Prostate gland (tissue), 2 donors: ENCODE measurements at regions not wholly inside any gene's neighbourhood (a gene's known extent, or its start where the extent isn't known, plus 50 kb on each side); places are given as distances from the start of the nearest gene placed in this dataset.

ENCODE experiments used
- DNase-seq: peaks from one replicate; pipeline ENCODE4 v3.0.0-alpha.2; 2019; ENCODE audit warnings: low spot score
- H3K27ac ChIP-seq, 2 donors: fragments of 200-600 bp; sonication (generic); 2 replicates each; pipeline ENCODE4 v1.5.1; 2017 to 2019
- H3K27me3 ChIP-seq: fragments of 200-600 bp; sonication (generic); replicated peaks from 2 replicates; pipeline ENCODE4 v1.5.1; 2019; ENCODE audit not compliant: insufficient read depth
- H3K36me3 ChIP-seq, 2 donors: fragments of 200-600 bp; sonication (generic); 1 replicate in 1 of 2; 2 replicates in 1 of 2; pipeline versions ENCODE4 v1.5.1 to v1.8.1; 2017 to 2019
- H3K4me1 ChIP-seq: fragments of 200-600 bp; sonication (generic); replicated peaks from 2 replicates; pipeline ENCODE4 v1.5.1; 2019
- H3K4me3 ChIP-seq, 2 donors: fragments of 200-600 bp; sonication (generic); 2 replicates each; pipeline ENCODE4 v1.5.1; 2017 to 2019
- H3K9me3 ChIP-seq: fragments of 200-600 bp; sonication (generic); 2 replicates; pipeline ENCODE4 v1.5.1; 2017
- POLR2A ChIP-seq: fragments of 450-650 bp; IDR thresholded peaks from one replicate; pipeline ENCODE4 v1.6.1; 2016; ENCODE audit warnings: antibody characterized with exemption, mild to moderate bottlenecking
- POLR2AphosphoS5 ChIP-seq: sonication (generic); formaldehyde crosslinking; IDR thresholded peaks from one replicate; pipeline ENCODE4 v1.6.1; 2017; ENCODE audit warnings: antibody characterized with exemption
- WGBS: methylation state at CpG from one replicate; pipeline ENCODE4 v1.1.5; 2018; 5-methylcytosine and 5-hydroxymethylcytosine counted together
- intact Hi-C: fragments of 100-400 bp; cut with DNase I; formaldehyde crosslinking; loops from one replicate; pipeline ENCODE4 v1.14.2; 2022
- TF ChIP-seq, protein P1 (sequence below), 4 experiments: fragments of 200-600 bp in 2 of 4; fragments of 450-650 bp in 2 of 4; sonication (generic) in 2 of 4; IDR thresholded peaks; 1 replicate in 3 of 4; 2 replicates in 1 of 4; pipeline ENCODE4 v1.5.1; 2016 to 2019; ENCODE audit warnings: antibody characterized with exemption in 4 of 4, mild to moderate bottlenecking in 2 of 4, moderate library complexity in 2 of 4

DNA sequence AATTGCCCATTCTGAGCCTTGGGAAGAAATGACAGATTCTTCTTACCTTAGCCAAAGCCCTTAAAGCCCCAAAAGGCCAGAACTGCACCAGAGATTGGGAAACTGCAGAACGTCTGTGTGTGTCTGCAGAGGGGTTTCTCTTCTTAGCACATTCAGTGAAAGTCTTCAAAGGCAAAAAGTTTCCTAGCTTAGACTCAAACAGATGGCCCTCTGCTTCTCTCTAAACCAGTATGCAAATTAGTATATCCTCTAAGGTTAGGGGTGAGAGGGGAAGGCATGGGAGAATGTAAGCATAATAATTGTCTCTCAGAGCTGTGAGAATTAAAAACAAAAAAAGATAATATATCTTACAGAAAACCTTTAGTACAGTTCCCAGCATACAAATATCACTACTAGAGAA is 334.0 kb upstream of the MCTP2 start:
- Histone ChIP-seq H3K36me3 (no peaks in the 10 kb centered on the region), H3K27ac (no peak overlapping the region), H3K9me3 (no peaks in the 10 kb centered on the region), H3K4me3 (no peak overlapping the region), H3K27me3 (no peaks in the 10 kb centered on the region), H3K4me1 (no peaks in the 10 kb centered on the region)
- WGBS = 53% methylated on average over 1 of the region's 1 CpG
- TF ChIP-seq POLR2AphosphoS5 (no peak), POLR2A (no peak)
- TF ChIP-seq, protein P1, sequence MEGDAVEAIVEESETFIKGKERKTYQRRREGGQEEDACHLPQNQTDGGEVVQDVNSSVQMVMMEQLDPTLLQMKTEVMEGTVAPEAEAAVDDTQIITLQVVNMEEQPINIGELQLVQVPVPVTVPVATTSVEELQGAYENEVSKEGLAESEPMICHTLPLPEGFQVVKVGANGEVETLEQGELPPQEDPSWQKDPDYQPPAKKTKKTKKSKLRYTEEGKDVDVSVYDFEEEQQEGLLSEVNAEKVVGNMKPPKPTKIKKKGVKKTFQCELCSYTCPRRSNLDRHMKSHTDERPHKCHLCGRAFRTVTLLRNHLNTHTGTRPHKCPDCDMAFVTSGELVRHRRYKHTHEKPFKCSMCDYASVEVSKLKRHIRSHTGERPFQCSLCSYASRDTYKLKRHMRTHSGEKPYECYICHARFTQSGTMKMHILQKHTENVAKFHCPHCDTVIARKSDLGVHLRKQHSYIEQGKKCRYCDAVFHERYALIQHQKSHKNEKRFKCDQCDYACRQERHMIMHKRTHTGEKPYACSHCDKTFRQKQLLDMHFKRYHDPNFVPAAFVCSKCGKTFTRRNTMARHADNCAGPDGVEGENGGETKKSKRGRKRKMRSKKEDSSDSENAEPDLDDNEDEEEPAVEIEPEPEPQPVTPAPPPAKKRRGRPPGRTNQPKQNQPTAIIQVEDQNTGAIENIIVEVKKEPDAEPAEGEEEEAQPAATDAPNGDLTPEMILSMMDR (IDR thresholded peaks at IDR 0.05) = no peak
- intact Hi-C loops = no loop called here
- no peak for DNase-seq

DNA sequence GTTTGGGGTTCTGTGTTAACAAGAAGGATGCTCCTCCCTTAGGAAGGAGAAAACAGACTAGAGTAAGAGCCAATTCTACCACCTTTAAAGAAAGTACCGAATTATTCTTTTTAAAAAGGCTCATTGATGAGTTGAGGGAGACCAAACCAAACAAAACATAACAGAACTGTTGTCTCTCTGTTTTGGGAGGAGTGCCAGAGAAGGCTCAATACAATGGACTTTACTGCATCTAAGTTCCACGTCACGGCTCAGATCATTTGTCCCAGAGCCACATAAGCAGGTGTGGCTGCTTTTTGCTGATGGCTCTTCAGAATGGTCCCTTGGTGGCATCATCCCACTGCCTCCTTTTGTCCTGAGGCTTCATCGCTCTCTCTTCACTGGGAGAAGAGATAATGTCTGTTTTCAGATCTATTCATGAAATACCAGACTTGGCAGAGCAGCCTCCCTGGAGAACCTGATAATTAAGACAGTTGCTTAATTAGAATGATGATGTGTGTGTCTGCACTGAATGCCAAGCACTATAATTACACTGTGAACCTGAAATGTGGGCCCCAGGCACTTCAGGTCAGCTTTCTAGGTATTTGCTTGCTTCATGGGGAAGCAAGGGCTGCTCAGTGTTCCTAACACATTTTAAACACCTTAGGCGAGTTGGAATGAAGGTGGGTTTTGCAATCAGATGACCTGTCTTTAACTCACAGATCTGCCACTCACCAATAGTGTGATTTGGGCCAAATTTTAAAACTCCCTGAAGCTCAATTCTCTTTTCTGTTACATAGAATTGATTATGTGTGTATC is 335.2 kb upstream of the MCTP2 start:
- H3K27me3 ChIP-seq = no peaks in the 10 kb centered on the region
- no peak overlapping the region for H3K27ac ChIP-seq
- 63% methylated on average over 5 of the region's 5 CpGs for WGBS
- no peaks in the 10 kb centered on the region for H3K9me3 ChIP-seq
- H3K4me3 ChIP-seq = no peak overlapping the region
- intact Hi-C loops = no loop called here
- H3K4me1 ChIP-seq = no peaks in the 10 kb centered on the region
- no peaks in the 10 kb centered on the region for H3K36me3 ChIP-seq
- TF ChIP-seq, protein P1 (IDR thresholded peaks at IDR 0.05) = no peak
- TF ChIP-seq POLR2AphosphoS5 (no peak), POLR2A (no peak)
- DNase-seq = no peak

DNA sequence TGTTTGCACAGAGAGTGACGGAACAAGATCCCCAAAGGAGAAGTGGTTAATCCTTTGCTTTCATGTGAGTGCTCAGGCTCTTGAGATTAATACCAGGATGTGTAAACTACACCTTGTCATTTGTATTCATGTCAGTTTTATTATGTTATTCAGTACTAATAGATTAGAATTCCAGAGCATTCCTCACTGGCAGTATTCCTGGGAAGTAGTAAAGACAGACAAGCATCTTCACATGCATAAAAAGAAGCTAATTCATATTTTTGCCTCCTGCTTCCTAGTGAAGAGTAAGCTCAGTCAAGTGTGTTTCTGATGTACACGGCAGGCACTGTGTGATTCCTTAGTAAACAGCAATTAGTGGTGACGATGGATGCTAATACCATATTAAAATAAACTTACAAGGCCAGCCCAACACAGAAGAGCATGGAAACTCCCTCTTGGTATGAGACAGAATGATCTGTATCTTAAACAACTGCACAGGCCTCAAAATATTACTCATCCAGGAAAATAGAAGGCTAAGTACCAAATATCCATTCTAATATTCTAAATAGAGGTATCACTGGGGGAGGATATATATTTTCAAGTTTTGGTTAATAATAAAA is 336.8 kb upstream of the MCTP2 start:
- intact Hi-C loops = no loop called here
- WGBS = 74% methylated on average over 3 of the region's 3 CpGs

DNA sequence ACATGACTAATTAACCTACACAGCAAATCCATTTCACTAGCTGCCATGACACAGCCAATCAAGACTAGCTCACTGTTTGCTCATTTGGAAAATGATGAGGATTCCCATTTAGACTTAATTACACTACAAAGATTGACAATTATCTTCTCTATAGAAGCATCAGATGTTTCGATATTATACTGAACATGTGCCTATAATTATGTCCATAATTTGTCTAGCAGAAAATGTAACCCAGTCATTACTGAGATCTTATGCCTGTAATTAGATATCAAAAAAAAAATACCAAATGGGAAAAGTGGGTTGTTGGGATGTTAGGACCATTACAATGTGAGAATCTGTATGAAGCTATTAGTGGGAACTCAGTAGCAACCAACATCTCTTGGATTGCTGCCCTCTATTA is 344.2 kb upstream of the MCTP2 start:
- no peaks in the 10 kb centered on the region for H3K27me3 ChIP-seq
- no peaks in the 10 kb centered on the region for H3K4me1 ChIP-seq
- no peak for TF ChIP-seq POLR2AphosphoS5
- TF ChIP-seq, protein P1 (IDR thresholded peaks at IDR 0.05) = no peak
- TF ChIP-seq POLR2A = no peak
- H3K36me3 ChIP-seq = no peaks in the 10 kb centered on the region
- no peak overlapping the region for H3K4me3 ChIP-seq
- H3K27ac ChIP-seq = no peak overlapping the region
- H3K9me3 ChIP-seq = no peaks in the 10 kb centered on the region
- no peak for DNase-seq
- intact Hi-C loops = no loop called here
- 97% methylated on average over 1 of the region's 1 CpG for WGBS

More for the DNA sequence above, 336.8 kb upstream of the MCTP2 start:
- TF ChIP-seq POLR2A (no peak), POLR2AphosphoS5 (no peak)
- TF ChIP-seq, protein P1 (IDR thresholded peaks at IDR 0.05) = no peak
- no peaks in the 10 kb centered on the region for H3K9me3 ChIP-seq
- H3K27ac ChIP-seq = no peak overlapping the region
- H3K36me3 ChIP-seq = no peaks in the 10 kb centered on the region
- no peak overlapping the region for H3K4me3 ChIP-seq
- no peak for DNase-seq
- no peaks in the 10 kb centered on the region for H3K27me3 ChIP-seq
- H3K4me1 ChIP-seq = no peaks in the 10 kb centered on the region

DNA sequence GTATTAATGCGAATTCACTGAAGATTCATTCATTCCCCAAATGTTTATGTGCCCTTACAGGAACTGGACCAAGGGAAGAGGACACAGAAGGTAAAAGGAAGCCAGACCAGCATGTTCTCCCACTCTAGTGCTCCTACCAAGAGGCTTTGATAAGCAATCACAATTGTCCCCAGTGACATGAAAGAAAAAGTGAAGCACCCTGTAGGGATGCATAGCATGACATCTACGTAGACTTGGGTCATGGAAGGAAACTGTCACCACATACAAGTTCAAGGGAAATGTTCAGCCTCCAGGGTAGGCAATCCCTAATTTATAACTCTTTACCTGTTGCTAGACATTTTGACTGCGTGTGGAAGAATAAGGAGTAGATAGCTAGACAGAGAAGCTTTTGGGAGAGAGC is 348.6 kb upstream of the MCTP2 start:
- WGBS = 95% methylated on average over 3 of the region's 3 CpGs
- no peaks in the 10 kb centered on the region for H3K27me3 ChIP-seq
- TF ChIP-seq POLR2A (no peak), POLR2AphosphoS5 (no peak)
- TF ChIP-seq, protein P1 (IDR thresholded peaks at IDR 0.05) = no peak
- DNase-seq = no peak
- no peaks in the 10 kb centered on the region for H3K4me1 ChIP-seq
- no peaks in the 10 kb centered on the region for H3K9me3 ChIP-seq
- H3K27ac ChIP-seq = no peak overlapping the region
- intact Hi-C loops = no loop called here
- H3K4me3 ChIP-seq = no peak overlapping the region
- H3K36me3 ChIP-seq = no peaks in the 10 kb centered on the region
